Trophoblast cell (in vitro differentiated cells and primary cell): ENCODE measurements at regions not wholly inside any gene's neighbourhood (a gene's known extent, or its start where the extent isn't known, plus 50 kb on each side); places are given as distances from the start of the nearest gene placed in this dataset.
A peak's percentile ranks its signal among the peaks of the same experiment; 100 is the strongest.
"Not testable (repeated sequence)": the region's sequence is repeated elsewhere in the genome, so short reads cannot be mapped to it uniquely, and the experiment has no call there.

Experiments
- DNase-seq, 2 donors: peaks; one replicate each; pipeline ENCODE4 v3.0.0-alpha.2; 2016
- H2AFZ ChIP-seq: 2 replicates; pipeline ENCODE4 v1.6.1; 2013; ENCODE audit warnings: low read length, moderate library complexity, mild to moderate bottlenecking; ENCODE audit not compliant: insufficient read depth, poor library complexity
- H2AK5ac ChIP-seq: 2 replicates; pipeline ENCODE4 v1.6.1; 2013; ENCODE audit warnings: mild to moderate bottlenecking, low read length
- H2BK120ac ChIP-seq: 2 replicates; pipeline ENCODE4 v1.6.1; 2013; ENCODE audit warnings: low read length, mild to moderate bottlenecking, moderate library complexity; ENCODE audit not compliant: insufficient read depth, poor library complexity
- H2BK12ac ChIP-seq: 2 replicates; pipeline ENCODE4 v1.6.1; 2013; ENCODE audit warnings: mild to moderate bottlenecking, low read length, moderate library complexity
- H2BK5ac ChIP-seq: 2 replicates; pipeline ENCODE4 v1.6.1; 2013; ENCODE audit warnings: low read length, low read depth, moderate library complexity, mild to moderate bottlenecking; ENCODE audit not compliant: poor library complexity
- H3K14ac ChIP-seq: 2 replicates; pipeline ENCODE4 v1.6.1; 2013; ENCODE audit warnings: mild to moderate bottlenecking, low read length
- H3K18ac ChIP-seq: 2 replicates; pipeline ENCODE4 v1.6.1; 2013; ENCODE audit warnings: mild to moderate bottlenecking, low read length
- H3K23ac ChIP-seq: 2 replicates; pipeline ENCODE4 v1.6.1; 2013; ENCODE audit warnings: low read length
- H3K27ac ChIP-seq: 2 replicates; pipeline ENCODE4 v1.5.1; 2013; ENCODE audit warnings: low read depth, mild to moderate bottlenecking, inconsistent platforms, low read length, moderate library complexity
- H3K27me3 ChIP-seq: 2 replicates; pipeline ENCODE4 v1.6.1; 2013; ENCODE audit warnings: inconsistent platforms, mild to moderate bottlenecking, low read length, moderate library complexity; ENCODE audit not compliant: insufficient read depth
- H3K36me3 ChIP-seq, 2 experiments: 1 replicate in 1 of 2; 2 replicates in 1 of 2; pipeline ENCODE4 v1.6.1; 2013; ENCODE audit warnings: low read length in 2 of 2, mild to moderate bottlenecking in 2 of 2, moderate library complexity in 1 of 2; ENCODE audit not compliant: insufficient read depth in 2 of 2, control insufficient read depth in 1 of 2
- H3K4ac ChIP-seq: 2 replicates; pipeline ENCODE4 v1.6.1; 2013; ENCODE audit warnings: low read depth, mild to moderate bottlenecking, low read length, moderate library complexity
- H3K4me1 ChIP-seq, 2 experiments: 1 replicate in 1 of 2; 2 replicates in 1 of 2; pipeline ENCODE4 v1.6.1; 2013; ENCODE audit warnings: low read length in 2 of 2, mild to moderate bottlenecking in 2 of 2, moderate library complexity in 1 of 2; ENCODE audit not compliant: insufficient read depth in 2 of 2, control insufficient read depth in 1 of 2
- H3K4me2 ChIP-seq: 2 replicates; pipeline ENCODE4 v1.6.1; 2013; ENCODE audit warnings: inconsistent platforms, mild to moderate bottlenecking, low read length, moderate library complexity
- H3K4me3 ChIP-seq: 2 replicates; pipeline ENCODE4 v1.5.1; 2013; ENCODE audit warnings: mild to moderate bottlenecking, low read depth, low read length, inconsistent platforms
- H3K79me1 ChIP-seq: one replicate; pipeline ENCODE4 v1.6.1; 2013; ENCODE audit warnings: low read length
- H3K79me2 ChIP-seq: 2 replicates; pipeline ENCODE4 v1.6.1; 2013; ENCODE audit warnings: low read length, mild to moderate bottlenecking; ENCODE audit not compliant: control insufficient read depth, insufficient read depth, poor library complexity
- H3K9ac ChIP-seq: 2 replicates; pipeline ENCODE4 v1.6.1; 2013; ENCODE audit warnings: mild to moderate bottlenecking, low read length
- H3K9me3 ChIP-seq: 2 replicates; pipeline ENCODE4 v1.6.1; 2013; ENCODE audit warnings: low read depth, mild to moderate bottlenecking, control low read depth, inconsistent platforms, low read length; ENCODE audit not compliant: insufficient read depth
- H4K12ac ChIP-seq: 2 replicates; pipeline ENCODE4 v1.6.1; 2013; ENCODE audit warnings: low read depth, mild to moderate bottlenecking, low read length, moderate library complexity
- H4K8ac ChIP-seq: 2 replicates; pipeline ENCODE4 v1.6.1; 2013; ENCODE audit warnings: low read depth, mild to moderate bottlenecking, low read length, moderate library complexity
- H4K91ac ChIP-seq: one replicate; pipeline ENCODE4 v1.6.1; 2013; ENCODE audit warnings: low read depth, mild to moderate bottlenecking, low read length, moderate library complexity
- WGBS: extraction: QIAGEN DNeasy Blood & Tissue Kit; methylation state at CpG from one replicate; pipeline ENCODE4 v1.1.7; 2013; ENCODE audit warnings: missing lambda C conversion rate; ENCODE audit not compliant: insufficient read length, insufficient coverage; ENCODE audit errors: extremely low coverage; 5-methylcytosine and 5-hydroxymethylcytosine counted together

DNA sequence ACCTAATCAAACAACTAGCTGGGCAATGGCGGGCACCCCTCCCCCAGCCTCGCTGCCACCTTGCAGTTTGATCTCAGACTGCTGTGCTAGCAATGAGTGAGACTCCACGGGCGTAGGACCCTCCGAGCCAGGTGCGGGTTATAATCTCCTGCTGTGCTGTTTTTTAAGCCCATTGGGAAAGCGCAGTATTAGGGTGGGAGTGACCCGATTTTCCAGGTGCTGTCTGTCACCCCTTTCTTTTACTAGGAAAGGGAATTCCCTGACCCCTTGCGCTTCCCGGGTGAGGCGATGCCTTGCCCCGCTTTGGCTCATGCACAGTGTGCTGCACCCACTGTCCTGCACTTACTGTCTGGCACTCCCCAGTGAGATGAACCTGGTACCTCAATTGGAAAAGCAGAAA, 163.3 kb upstream of the GHR start:
- not testable (repeated sequence) for H4K12ac ChIP-seq, H2BK120ac ChIP-seq, H3K9me3 ChIP-seq, H2BK12ac ChIP-seq, H3K4me1 ChIP-seq, H3K36me3 ChIP-seq, H3K79me1 ChIP-seq, H3K4me2 ChIP-seq, H3K27ac ChIP-seq, H2AK5ac ChIP-seq, H3K4me3 ChIP-seq, H3K9ac ChIP-seq, H2BK5ac ChIP-seq, H3K27me3 ChIP-seq, H2AFZ ChIP-seq, H4K91ac ChIP-seq, H3K18ac ChIP-seq, H4K8ac ChIP-seq, DNase-seq, H3K79me2 ChIP-seq, H3K14ac ChIP-seq, H3K23ac ChIP-seq, H3K4ac ChIP-seq
- WGBS: no CpG with 5 or more reads among the region's 12 CpGs

GRCh38 chr5:42267091-42267490, 156.1 kb upstream of the GHR start:
- no peak overlapping the region for H4K12ac ChIP-seq
- H3K79me1 ChIP-seq: no peaks in the 10 kb centered on the region
- no peak overlapping the region for H2AFZ ChIP-seq
- H3K18ac ChIP-seq: no peak overlapping the region
- no peak overlapping the region for H2AK5ac ChIP-seq
- no peak overlapping the region for H2BK120ac ChIP-seq
- no peak overlapping the region for H4K91ac ChIP-seq
- H3K27ac ChIP-seq: no peak overlapping the region
- no peaks in the 10 kb centered on the region for H3K9me3 ChIP-seq
- no peaks in the 10 kb centered on the region for H3K27me3 ChIP-seq
- H3K4me1 ChIP-seq: no peaks in the 10 kb centered on the region
- H3K9ac ChIP-seq: no peak overlapping the region
- no peak for DNase-seq
- H3K4ac ChIP-seq: no peak overlapping the region
- no peak overlapping the region for H2BK5ac ChIP-seq
- H3K36me3 ChIP-seq: no peaks in the 10 kb centered on the region
- H3K14ac ChIP-seq: no peak overlapping the region
- H3K23ac ChIP-seq: no peak overlapping the region
- H2BK12ac ChIP-seq: no peak overlapping the region
- no peak overlapping the region for H3K4me2 ChIP-seq
- no peaks in the 10 kb centered on the region for H3K79me2 ChIP-seq
- no peak overlapping the region for H3K4me3 ChIP-seq
- no peak overlapping the region for H4K8ac ChIP-seq

- H3K4ac ChIP-seq, H3K9me3 ChIP-seq, H3K4me2 ChIP-seq, H3K79me2 ChIP-seq, H3K14ac ChIP-seq, H3K79me1 ChIP-seq, DNase-seq, H4K8ac ChIP-seq, H3K9ac ChIP-seq, H2BK120ac ChIP-seq, H2AFZ ChIP-seq, H3K4me3 ChIP-seq, H3K27me3 ChIP-seq, H2AK5ac ChIP-seq, H2BK12ac ChIP-seq, H3K27ac ChIP-seq, H3K18ac ChIP-seq, H3K36me3 ChIP-seq, H3K23ac ChIP-seq, H3K4me1 ChIP-seq, H4K91ac ChIP-seq, H4K12ac ChIP-seq, H2BK5ac ChIP-seq: not testable (repeated sequence)
- WGBS: no CpG with 5 or more reads among the region's 1 CpG
These were observed 155.1 kb upstream of the GHR start for GRCh38 chr5:42268170-42268569.

- no peak overlapping the region for H4K12ac ChIP-seq
- DNase-seq: peak in 1 of 2 donors; percentile 50
- H3K4me3 ChIP-seq: no peak overlapping the region
- H2BK120ac ChIP-seq: no peak overlapping the region
- H2AFZ ChIP-seq: no peak overlapping the region
- H3K18ac ChIP-seq: no peak overlapping the region
- no peak overlapping the region for H3K4me2 ChIP-seq
- H2AK5ac ChIP-seq: no peak overlapping the region
- no peaks in the 10 kb centered on the region for H3K79me1 ChIP-seq
- no peaks in the 10 kb centered on the region for H3K27me3 ChIP-seq
- no peak overlapping the region for H2BK5ac ChIP-seq
- H3K4me1 ChIP-seq: no peaks in the 10 kb centered on the region
- H3K9ac ChIP-seq: no peak overlapping the region
- H3K14ac ChIP-seq: no peak overlapping the region
- H4K91ac ChIP-seq: no peak overlapping the region
- H3K9me3 ChIP-seq: no peaks in the 10 kb centered on the region
- no peak overlapping the region for H2BK12ac ChIP-seq
- H4K8ac ChIP-seq: no peak overlapping the region
- H3K79me2 ChIP-seq: no peaks in the 10 kb centered on the region
- WGBS: no CpG with 5 or more reads among the region's 2 CpGs
- H3K23ac ChIP-seq: no peak overlapping the region
- no peak overlapping the region for H3K27ac ChIP-seq
- H3K36me3 ChIP-seq: no peaks in the 10 kb centered on the region
- no peak overlapping the region for H3K4ac ChIP-seq
These were observed 154.6 kb upstream of the GHR start for GRCh38 chr5:42268630-42269029.

- no peaks in the 10 kb centered on the region for H3K36me3 ChIP-seq
- H2BK12ac ChIP-seq: no peak overlapping the region
- no peak overlapping the region for H4K12ac ChIP-seq
- H2AFZ ChIP-seq: no peak overlapping the region
- H3K14ac ChIP-seq: no peak overlapping the region
- DNase-seq: no peak
- H2AK5ac ChIP-seq: no peak overlapping the region
- H3K4me1 ChIP-seq: no peaks in the 10 kb centered on the region
- no peak overlapping the region for H3K23ac ChIP-seq
- H3K9ac ChIP-seq: no peak overlapping the region
- no peak overlapping the region for H3K4me2 ChIP-seq
- H2BK120ac ChIP-seq: no peak overlapping the region
- H4K91ac ChIP-seq: no peak overlapping the region
- H3K27me3 ChIP-seq: no peaks in the 10 kb centered on the region
- no peaks in the 10 kb centered on the region for H3K79me1 ChIP-seq
- no peaks in the 10 kb centered on the region for H3K9me3 ChIP-seq
- H2BK5ac ChIP-seq: no peak overlapping the region
- no peaks in the 10 kb centered on the region for H3K79me2 ChIP-seq
- H3K4ac ChIP-seq: no peak overlapping the region
- H3K4me3 ChIP-seq: no peak overlapping the region
- H3K18ac ChIP-seq: no peak overlapping the region
- H4K8ac ChIP-seq: no peak overlapping the region
- WGBS: no CpG with 5 or more reads among the region's 2 CpGs
- no peak overlapping the region for H3K27ac ChIP-seq
These were observed 152.5 kb upstream of the GHR start for GRCh38 chr5:42270771-42271170.
